ENCODE measurements at regions not wholly inside any gene's neighbourhood (a gene's known extent, or its start where the extent isn't known, plus 50 kb on each side); places are given as distances from the start of the nearest gene placed in this dataset.
"Not testable (repeated sequence)": the region's sequence is repeated elsewhere in the genome, so short reads cannot be mapped to it uniquely, and the experiment has no call there.

DNA sequence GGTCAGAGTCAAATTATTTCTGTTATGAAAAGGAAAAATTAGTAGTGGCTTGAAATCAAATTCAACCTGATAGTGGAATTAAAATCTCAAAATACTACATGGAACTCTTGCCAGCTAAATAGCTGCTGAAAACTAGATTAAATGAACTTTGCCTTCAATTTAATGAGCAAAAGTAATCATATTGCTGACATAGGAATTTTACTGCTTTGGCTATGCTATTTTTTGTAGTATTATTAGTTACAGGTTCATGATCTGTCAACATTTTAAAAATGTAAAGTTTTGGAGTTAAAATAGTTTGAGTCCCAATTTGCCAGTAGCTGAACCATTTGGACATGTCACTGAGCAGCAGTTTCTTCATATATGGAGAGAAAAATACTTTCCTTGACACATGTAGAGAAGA lies 81.4 kb downstream of the RERGL start:
- no peak for FAIRE-seq
- no peak for DNase-seq (ENCODE audit: low spot score in 2 of 2)

DNA sequence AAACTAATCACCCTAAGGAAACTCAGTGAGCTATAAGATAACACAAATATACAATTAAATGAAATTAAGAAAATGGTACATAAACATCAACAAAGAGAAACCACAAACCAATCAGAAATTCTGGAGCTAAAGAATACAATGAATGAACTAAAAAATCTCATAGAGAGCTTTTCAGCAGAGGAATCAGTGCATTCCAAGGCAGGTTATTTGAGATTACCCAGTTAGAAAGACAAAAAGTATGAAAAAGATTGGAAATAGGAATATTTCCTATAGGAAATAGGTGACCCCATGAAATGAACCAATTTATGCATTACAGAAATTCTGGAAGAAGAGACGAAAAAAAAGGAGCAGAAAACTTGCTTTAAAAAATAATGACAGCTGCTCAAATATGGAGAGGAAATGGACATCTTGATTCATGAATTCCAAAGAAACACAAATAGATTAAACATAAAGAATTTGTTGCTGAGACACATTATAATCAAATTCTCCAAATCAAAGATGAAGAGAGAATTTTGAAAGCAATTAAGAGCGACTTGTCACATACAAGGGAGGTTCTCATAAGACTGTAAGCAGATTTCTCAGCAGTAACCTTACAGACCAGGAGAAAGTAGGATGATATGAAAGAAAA lies 90.7 kb downstream of the RERGL start:
- DNase-seq (ENCODE audit: low spot score in 2 of 2) (no peak), FAIRE-seq (no peak)

DNA sequence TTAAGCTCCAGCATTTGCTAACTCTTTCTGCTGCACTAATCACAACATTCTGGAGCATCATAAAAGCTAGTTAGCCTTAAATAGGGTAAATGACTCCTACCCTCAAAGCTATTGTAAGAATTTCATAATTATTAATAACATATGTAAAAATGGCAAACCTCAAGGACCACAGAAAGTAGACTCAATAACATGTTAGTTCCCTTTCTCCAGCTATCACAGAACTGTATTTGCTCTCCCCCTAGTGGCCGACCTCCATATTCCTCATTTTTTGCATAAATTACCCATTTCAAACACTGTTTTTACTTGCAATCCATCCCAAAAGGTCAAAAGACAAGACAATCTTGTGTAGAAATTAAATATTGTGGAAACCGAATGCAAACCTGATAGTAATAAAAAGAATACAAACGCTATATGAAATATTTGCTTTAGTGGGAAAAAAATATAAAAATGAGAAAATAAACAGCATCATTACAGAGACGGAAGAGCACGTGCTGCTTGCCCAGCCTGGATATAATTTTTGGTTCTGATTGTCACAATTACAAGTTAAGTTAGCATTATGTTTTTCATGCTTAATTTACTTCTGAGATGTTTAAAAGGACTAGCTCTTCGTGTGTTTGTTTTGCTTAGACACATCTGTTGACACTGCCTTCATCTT lies 97.9 kb downstream of the RERGL start:
- FAIRE-seq, result no peak
- peak in 1 of 2 donors; percentile 8 for DNase-seq (ENCODE audit: low spot score in 2 of 2)

GRCh38 chr12:17982556-17982955 lies 107.4 kb downstream of the RERGL start:
- FAIRE-seq (no peak), DNase-seq (ENCODE audit: low spot score in 2 of 2) (no peak)

DNA sequence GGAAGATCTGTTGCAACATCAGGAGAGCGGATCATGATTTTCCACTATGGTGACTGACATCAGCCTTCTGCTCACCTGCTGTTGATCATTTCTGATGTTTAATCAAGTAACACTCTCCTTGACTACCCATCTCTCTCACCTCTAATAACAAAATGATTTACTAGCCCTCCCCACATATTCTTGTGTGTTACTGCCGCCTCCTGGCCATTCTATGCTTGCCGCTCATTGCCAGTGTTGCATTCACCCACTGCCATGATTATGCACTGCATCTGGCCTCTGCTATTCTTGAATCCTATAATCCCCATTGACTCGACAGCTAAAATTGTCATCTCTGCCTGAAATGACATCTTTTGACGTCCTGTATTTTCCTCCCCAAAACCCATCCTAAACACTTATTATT lies 113.8 kb downstream of the RERGL start:
- FAIRE-seq, result no peak
- DNase-seq (ENCODE audit: low spot score in 2 of 2), result no peak

- DNase-seq (ENCODE audit: low spot score in 2 of 2) (no peak), FAIRE-seq (no peak)
Measured at GRCh38 chr12:17975763-17976162, 114.2 kb downstream of the RERGL start.

- DNase-seq (ENCODE audit: low spot score in 2 of 2) (no peak), FAIRE-seq (no peak)
Measured at GRCh38 chr12:17975239-17975638, 114.8 kb downstream of the RERGL start.

- FAIRE-seq (no peak), DNase-seq (ENCODE audit: low spot score in 2 of 2) (no peak)
Measured at GRCh38 chr12:17971850-17972249, 118.1 kb downstream of the RERGL start.

- no peak for DNase-seq (ENCODE audit: low spot score in 2 of 2)
- FAIRE-seq, result no peak
Measured at GRCh38 chr12:17954788-17955187, 135.2 kb downstream of the RERGL start.

DNA sequence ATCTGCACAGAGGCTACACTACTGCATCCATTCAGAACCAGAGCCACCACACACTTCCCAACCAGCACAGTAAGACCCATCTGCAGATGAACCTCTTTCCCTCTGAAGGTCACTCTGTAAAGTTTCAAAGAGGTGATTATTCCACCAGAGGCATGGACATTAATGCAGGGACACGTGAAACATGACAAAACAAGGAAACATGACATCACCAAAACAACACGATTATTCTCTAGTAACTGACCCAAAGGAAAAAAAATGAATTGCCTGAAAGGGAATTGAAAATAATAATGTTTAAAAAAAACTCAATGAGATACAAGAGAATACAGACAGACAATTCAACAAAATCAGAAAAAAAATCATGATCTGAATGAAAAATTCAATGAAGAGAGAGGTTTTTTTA lies 139.1 kb downstream of the RERGL start:
- no peak for DNase-seq (ENCODE audit: low spot score in 2 of 2)
- FAIRE-seq, result no peak

DNA sequence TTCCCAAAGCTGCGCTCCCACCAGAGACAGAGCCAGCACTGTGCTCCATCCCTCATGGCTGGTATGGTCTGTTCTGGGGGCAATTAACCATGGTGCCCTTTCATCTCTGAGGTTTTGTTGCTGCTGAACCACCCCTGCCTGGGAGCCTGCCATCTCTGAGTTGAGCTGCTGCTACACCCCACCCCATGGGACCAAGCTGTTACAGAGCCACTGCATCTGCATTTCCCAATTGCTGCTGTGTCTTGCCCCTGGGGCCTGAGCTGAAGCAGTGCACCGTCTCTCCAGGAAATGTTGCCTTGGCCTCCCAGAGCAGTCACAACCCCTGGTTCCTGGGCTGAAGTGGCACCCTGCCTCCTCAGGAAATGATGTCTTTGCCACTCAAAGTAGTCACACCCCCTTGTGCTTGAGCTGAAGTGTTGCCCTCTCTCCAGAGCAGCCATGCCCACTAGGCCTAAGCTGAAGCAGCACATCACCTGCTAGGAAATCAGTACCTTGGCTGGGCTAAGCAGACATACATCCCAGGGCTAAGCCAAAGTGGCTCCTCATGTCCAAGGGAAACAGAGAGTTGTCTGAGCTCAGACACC lies 140.3 kb downstream of the RERGL start:
- FAIRE-seq (no peak), DNase-seq (ENCODE audit: low spot score in 2 of 2) (no peak)

- FAIRE-seq, result no peak
Measured at GRCh38 chr12:17928708-17929366, 161.2 kb downstream of the RERGL start.

DNA sequence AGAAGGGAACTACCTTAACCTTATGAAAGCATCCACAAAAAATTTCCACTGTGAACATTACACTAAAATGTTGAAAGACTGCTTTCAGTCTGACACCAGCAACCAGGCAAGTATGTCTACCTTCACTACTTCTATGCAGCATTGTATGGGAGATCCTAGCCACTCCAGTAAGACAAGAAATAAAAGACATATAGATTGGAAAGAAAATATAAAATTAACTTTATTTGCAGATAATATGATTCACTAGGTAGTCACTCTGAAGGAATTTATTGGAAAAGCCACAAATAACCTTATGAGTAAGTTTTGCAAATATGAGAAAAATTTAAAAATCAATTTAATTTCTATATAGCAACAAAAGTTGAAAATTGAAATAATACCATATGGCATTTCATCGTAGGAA lies 172.0 kb downstream of the RERGL start:
- DNase-seq (ENCODE audit: low spot score in 2 of 2) (no peak), FAIRE-seq (no peak)

More at GRCh38 chr12:17928708-17929366, 161.2 kb downstream of the RERGL start:
- no peak for DNase-seq (ENCODE audit: low spot score in 2 of 2)

- FAIRE-seq (no peak), DNase-seq (ENCODE audit: low spot score in 2 of 2) (no peak)
Measured at GRCh38 chr12:17884581-17884980, 205.4 kb downstream of the RERGL start.

- DNase-seq (ENCODE audit: low spot score in 2 of 2) (no peak), FAIRE-seq (no peak)
Measured at GRCh38 chr12:17878714-17879113, 211.3 kb downstream of the RERGL start.

- no peak for DNase-seq (ENCODE audit: low spot score in 2 of 2)
- no peak for FAIRE-seq
Measured at GRCh38 chr12:17875230-17875629, 214.8 kb downstream of the RERGL start.

- no peak for DNase-seq (ENCODE audit: low spot score in 2 of 2)
- peak; percentile 10 for FAIRE-seq
Measured at GRCh38 chr12:17866802-17867201, 223.2 kb downstream of the RERGL start.

GRCh38 chr12:17855548-17855947 lies 234.4 kb downstream of the RERGL start:
- DNase-seq (ENCODE audit: low spot score in 2 of 2); FAIRE-seq: not testable (repeated sequence)

GRCh38 chr12:17853054-17853453 lies 236.9 kb downstream of the RERGL start:
- DNase-seq (ENCODE audit: low spot score in 2 of 2) (no peak), FAIRE-seq (no peak)

DNA sequence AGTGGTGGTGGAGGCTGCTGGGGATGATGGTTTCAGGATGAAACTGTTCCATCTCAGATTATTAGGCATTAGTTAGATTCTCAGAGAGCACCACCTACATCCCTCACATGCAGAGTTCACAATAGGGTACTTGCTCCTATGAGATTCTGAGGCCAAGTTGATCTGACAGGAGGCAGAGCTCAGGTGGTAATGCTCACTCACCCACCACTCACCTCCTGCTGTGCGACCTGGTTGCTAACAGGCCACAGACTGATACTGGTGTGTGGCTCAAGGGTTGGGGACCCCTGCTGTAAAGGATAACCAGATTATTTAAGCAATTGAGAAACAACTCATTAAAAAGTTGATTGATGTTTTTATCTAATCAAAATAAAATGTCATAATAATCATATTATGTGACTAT lies 248.5 kb downstream of the RERGL start:
- FAIRE-seq, result no peak
- no peak for DNase-seq (ENCODE audit: low spot score in 2 of 2)

DNA sequence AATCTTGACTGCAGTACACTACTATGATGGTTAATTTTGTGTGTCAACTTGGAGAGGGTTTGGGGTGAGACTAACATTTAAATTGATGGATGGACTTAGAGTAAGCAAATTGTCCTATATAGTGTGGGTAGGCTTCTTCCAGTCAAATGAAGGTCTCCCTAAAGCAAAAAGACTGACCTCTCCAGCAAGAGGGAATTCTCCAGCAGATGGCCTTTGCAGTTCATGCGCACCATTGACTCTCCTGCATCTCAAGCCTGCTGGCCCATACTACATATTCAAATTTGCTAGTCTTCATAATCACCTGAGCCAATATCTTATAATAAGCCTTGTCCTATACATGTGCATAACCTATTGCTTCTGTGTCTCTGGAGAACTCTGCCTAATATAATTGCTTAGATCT lies 260.2 kb downstream of the RERGL start:
- FAIRE-seq (no peak), DNase-seq (ENCODE audit: low spot score in 2 of 2) (no peak)

DNA sequence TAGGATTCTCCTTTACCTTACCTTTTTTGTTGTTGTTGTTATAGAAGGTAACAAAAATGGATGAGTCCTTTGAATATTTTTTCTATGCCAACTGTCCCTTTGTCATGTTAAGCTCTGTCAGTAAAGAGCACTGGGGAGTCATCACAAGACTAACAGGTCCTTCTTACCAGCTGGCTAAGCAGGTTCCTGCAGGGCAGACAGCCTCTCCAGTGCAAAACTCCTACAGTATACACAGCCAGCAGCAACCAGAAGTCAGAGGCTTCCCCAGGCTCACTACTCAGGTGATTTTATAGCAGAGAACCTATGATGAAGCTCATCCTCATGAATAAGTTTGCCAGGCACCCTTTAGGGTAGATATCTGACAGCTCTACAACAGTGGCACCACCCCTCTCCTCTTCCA lies 271.1 kb downstream of the RERGL start:
- DNase-seq (ENCODE audit: low spot score in 2 of 2) (no peak), FAIRE-seq (no peak)

Measured in frontal cortex (tissue), 3 donors.